IPS-15b (cell line): ENCODE measurements at regions not wholly inside any gene's neighbourhood (a gene's known extent, or its start where the extent isn't known, plus 50 kb on each side); places are given as distances from the start of the nearest gene placed in this dataset.
"Not testable (repeated sequence)": the region's sequence is repeated elsewhere in the genome, so short reads cannot be mapped to it uniquely, and the experiment has no call there.

ENCODE experiments used
- H3K27me3 ChIP-seq: one replicate; pipeline ENCODE4 v1.6.1; 2013; ENCODE audit warnings: low read length; ENCODE audit not compliant: control insufficient read depth, insufficient read depth
- H3K36me3 ChIP-seq: one replicate; pipeline ENCODE4 v1.6.1; 2013; ENCODE audit warnings: low read length; ENCODE audit not compliant: control insufficient read depth, insufficient read depth
- H3K4me1 ChIP-seq: one replicate; pipeline ENCODE4 v1.6.1; 2013; ENCODE audit warnings: mild to moderate bottlenecking, low read length; ENCODE audit not compliant: control insufficient read depth, insufficient read depth
- H3K4me3 ChIP-seq: one replicate; pipeline ENCODE4 v1.5.1; 2013; ENCODE audit warnings: low read depth, low read length
- H3K9ac ChIP-seq: one replicate; pipeline ENCODE4 v1.6.1; 2013; ENCODE audit warnings: low read depth, mild to moderate bottlenecking, low read length
- H3K9me3 ChIP-seq: one replicate; pipeline ENCODE4 v1.6.1; 2013; ENCODE audit warnings: mild to moderate bottlenecking, low read length; ENCODE audit not compliant: control insufficient read depth, insufficient read depth

- H3K4me3 ChIP-seq, result no peak overlapping the region
- H3K9ac ChIP-seq, result no peak overlapping the region
- no peaks in the 10 kb centered on the region for H3K36me3 ChIP-seq
- peaks cover 26% of the 10 kb centered on the region for H3K9me3 ChIP-seq
- H3K27me3 ChIP-seq, result no peaks in the 10 kb centered on the region
- H3K4me1 ChIP-seq, result no peaks in the 10 kb centered on the region
These were observed 2170.5 kb upstream of the DEFB115 start for GRCh38 chr20:29086938-29087337.

- not testable (repeated sequence) for H3K4me1 ChIP-seq, H3K27me3 ChIP-seq, H3K36me3 ChIP-seq, H3K4me3 ChIP-seq, H3K9ac ChIP-seq
- H3K9me3 ChIP-seq, result peaks cover 26% of the 10 kb centered on the region
These were observed 2169.6 kb upstream of the DEFB115 start for GRCh38 chr20:29087887-29088286.

- not testable (repeated sequence) for H3K4me3 ChIP-seq, H3K36me3 ChIP-seq, H3K4me1 ChIP-seq, H3K27me3 ChIP-seq, H3K9ac ChIP-seq
- H3K9me3 ChIP-seq, result peaks cover 26% of the 10 kb centered on the region
These were observed 2169.0 kb upstream of the DEFB115 start for GRCh38 chr20:29088472-29088871.

- H3K4me3 ChIP-seq, H3K4me1 ChIP-seq, H3K9ac ChIP-seq, H3K36me3 ChIP-seq, H3K27me3 ChIP-seq: not testable (repeated sequence)
- H3K9me3 ChIP-seq, result peaks cover 23% of the 10 kb centered on the region
These were observed 2168.1 kb upstream of the DEFB115 start for GRCh38 chr20:29089409-29089808.

- not testable (repeated sequence) for H3K9me3 ChIP-seq, H3K27me3 ChIP-seq
These were observed 2163.5 kb upstream of the DEFB115 start for GRCh38 chr20:29093958-29094357.

GRCh38 chr20:29096695-29097094 is 2160.8 kb upstream of the DEFB115 start:
- not testable (repeated sequence) for H3K9ac ChIP-seq, H3K9me3 ChIP-seq, H3K4me3 ChIP-seq, H3K4me1 ChIP-seq, H3K27me3 ChIP-seq, H3K36me3 ChIP-seq

More at GRCh38 chr20:29093958-29094357, 2163.5 kb upstream of the DEFB115 start:
- not testable (repeated sequence) for H3K4me1 ChIP-seq, H3K9ac ChIP-seq, H3K4me3 ChIP-seq, H3K36me3 ChIP-seq

GRCh38 chr20:29107884-29108283 is 2149.6 kb upstream of the DEFB115 start:
- not testable (repeated sequence) for H3K4me3 ChIP-seq, H3K9me3 ChIP-seq, H3K36me3 ChIP-seq, H3K9ac ChIP-seq, H3K4me1 ChIP-seq, H3K27me3 ChIP-seq

- H3K4me3 ChIP-seq, H3K9ac ChIP-seq, H3K36me3 ChIP-seq, H3K4me1 ChIP-seq, H3K27me3 ChIP-seq, H3K9me3 ChIP-seq: not testable (repeated sequence)
These were observed 2148.1 kb upstream of the DEFB115 start for GRCh38 chr20:29109386-29109785.

GRCh38 chr20:29115097-29115496 is 2142.4 kb upstream of the DEFB115 start:
- H3K9ac ChIP-seq, H3K4me3 ChIP-seq, H3K4me1 ChIP-seq, H3K36me3 ChIP-seq, H3K27me3 ChIP-seq: not testable (repeated sequence)
- peaks cover 19% of the 10 kb centered on the region for H3K9me3 ChIP-seq

GRCh38 chr20:29119141-29119540 is 2138.3 kb upstream of the DEFB115 start:
- Histone ChIP-seq H3K9ac (no peak overlapping the region), H3K4me3 (no peak overlapping the region), H3K27me3 (no peaks in the 10 kb centered on the region), H3K9me3 (peaks cover 49% of the 10 kb centered on the region), H3K36me3 (no peaks in the 10 kb centered on the region), H3K4me1 (no peaks in the 10 kb centered on the region)

- not testable (repeated sequence) for H3K9ac ChIP-seq, H3K27me3 ChIP-seq
These were observed 2137.8 kb upstream of the DEFB115 start for GRCh38 chr20:29119684-29120083.

GRCh38 chr20:29120088-29120487 is 2137.4 kb upstream of the DEFB115 start:
- H3K9ac ChIP-seq, H3K36me3 ChIP-seq, H3K27me3 ChIP-seq, H3K4me1 ChIP-seq, H3K4me3 ChIP-seq: not testable (repeated sequence)
- peaks cover 54% of the 10 kb centered on the region for H3K9me3 ChIP-seq

More at GRCh38 chr20:29119684-29120083, 2137.8 kb upstream of the DEFB115 start:
- H3K36me3 ChIP-seq, H3K4me3 ChIP-seq, H3K4me1 ChIP-seq: not testable (repeated sequence)
- H3K9me3 ChIP-seq, result peaks cover 52% of the 10 kb centered on the region

GRCh38 chr20:29120575-29120974 is 2136.9 kb upstream of the DEFB115 start:
- H3K27me3 ChIP-seq, H3K4me3 ChIP-seq, H3K4me1 ChIP-seq, H3K36me3 ChIP-seq, H3K9ac ChIP-seq: not testable (repeated sequence)
- peaks cover 57% of the 10 kb centered on the region for H3K9me3 ChIP-seq
